Stimulated activated memory B cell treated with anti-CD40 and anti-IgM and Interleukin-4, amounts not matched to agents 10 μg/mL and 1 μg/mL and 100 μg/mL, for 72 hours (primary cell): ENCODE measurements at regions not wholly inside any gene's neighbourhood (a gene's known extent, or its start where the extent isn't known, plus 50 kb on each side); places are given as distances from the start of the nearest gene placed in this dataset.
A peak's percentile ranks its signal among the peaks of the same experiment; 100 is the strongest.
"Not testable (repeated sequence)": the region's sequence is repeated elsewhere in the genome, so short reads cannot be mapped to it uniquely, and the experiment has no call there.

ENCODE experiments used
- ATAC-seq: fragments of 150-1000 bp; cut with Tn5 transposase; 2 replicates; pipeline ENCODE4 v1.10.0; 2021
- H3K27ac Mint-ChIP-seq: one replicate; pipeline ENCODE4 v1.8.0; 2022; ENCODE audit warnings: mild to moderate bottlenecking, mixed read lengths
- H3K27me3 Mint-ChIP-seq: one replicate; pipeline ENCODE4 v1.8.0; 2022; ENCODE audit warnings: mixed read lengths
- H3K36me3 Mint-ChIP-seq: one replicate; pipeline ENCODE4 v1.8.0; 2022; ENCODE audit warnings: mixed read lengths
- H3K4me1 Mint-ChIP-seq: one replicate; pipeline ENCODE4 v1.8.0; 2022; ENCODE audit warnings: mixed read lengths
- H3K4me3 Mint-ChIP-seq: one replicate; pipeline ENCODE4 v1.8.0; 2022; ENCODE audit warnings: mild to moderate bottlenecking, moderate library complexity, mixed read lengths
- H3K9me3 Mint-ChIP-seq: one replicate; pipeline ENCODE4 v1.8.0; 2022; ENCODE audit warnings: mixed read lengths

DNA sequence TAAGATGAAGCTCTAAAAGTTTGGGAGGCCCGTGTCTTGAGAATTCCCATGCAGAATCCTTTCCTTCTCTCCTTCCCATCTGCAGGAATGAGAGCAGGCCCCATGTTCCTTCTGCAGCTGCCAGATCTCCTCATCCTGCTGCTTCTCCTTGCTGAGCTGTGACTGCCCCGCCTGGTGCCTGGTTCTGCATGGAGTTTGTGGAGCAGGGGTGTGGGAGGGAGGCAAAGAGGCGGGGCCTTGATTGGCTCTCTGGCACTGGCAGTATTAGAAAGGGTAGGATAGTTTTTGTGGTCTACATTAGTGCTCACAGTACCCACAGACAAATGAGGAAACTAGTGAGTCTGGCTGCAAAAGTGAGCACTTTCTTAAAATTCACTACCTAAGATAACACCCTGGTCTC lies 91.1 kb upstream of the CLPB start:
- no peak for ATAC-seq
- Mint-ChIP-seq H3K4me3 (no peak overlapping the region), H3K27me3 (no peaks in the 10 kb centered on the region), H3K36me3 (no peaks in the 10 kb centered on the region), H3K4me1 (peaks cover 7% of the 10 kb centered on the region), H3K27ac (no peak overlapping the region), H3K9me3 (no peaks in the 10 kb centered on the region)

DNA sequence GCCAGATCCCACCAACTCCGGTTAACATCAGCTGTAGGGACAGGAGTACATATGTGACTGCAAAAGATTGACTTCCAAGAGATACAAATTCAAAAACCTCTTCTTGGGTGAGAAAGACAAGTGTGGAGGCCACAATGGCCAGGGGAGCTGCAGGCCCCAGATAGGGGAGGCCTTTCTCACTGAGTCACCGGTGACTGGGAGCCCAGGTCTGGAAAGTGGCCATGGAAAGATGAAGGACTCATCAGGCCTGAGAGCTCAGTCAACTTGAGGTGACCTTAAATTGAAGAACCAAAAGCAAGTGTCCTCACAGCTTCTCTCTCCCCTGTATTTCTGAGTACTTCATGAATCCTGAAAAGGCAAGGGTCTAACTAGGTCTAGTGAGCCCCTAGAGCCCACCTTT lies 90.4 kb upstream of the CLPB start:
- no peak overlapping the region for H3K27ac Mint-ChIP-seq
- H3K9me3 Mint-ChIP-seq = no peaks in the 10 kb centered on the region
- no peaks in the 10 kb centered on the region for H3K36me3 Mint-ChIP-seq
- peaks cover 11% of the 10 kb centered on the region for H3K4me1 Mint-ChIP-seq
- ATAC-seq = no peak
- no peaks in the 10 kb centered on the region for H3K27me3 Mint-ChIP-seq
- H3K4me3 Mint-ChIP-seq = no peak overlapping the region

- Mint-ChIP-seq H3K36me3 (no peaks in the 10 kb centered on the region), H3K4me3 (no peak overlapping the region), H3K4me1 (peaks cover 18% of the 10 kb centered on the region), H3K9me3 (no peaks in the 10 kb centered on the region), H3K27ac (no peak overlapping the region), H3K27me3 (no peaks in the 10 kb centered on the region)
- ATAC-seq = no peak
Observed at GRCh38 chr11:72523991-72524390, 89.7 kb upstream of the CLPB start.

GRCh38 chr11:72522186-72522585 lies 87.9 kb upstream of the CLPB start:
- no peak for ATAC-seq
- no peak overlapping the region for H3K27ac Mint-ChIP-seq

GRCh38 chr11:72521664-72522063 lies 87.3 kb upstream of the CLPB start:
- ATAC-seq = no peak
- Mint-ChIP-seq H3K9me3 (no peaks in the 10 kb centered on the region), H3K4me1 (peaks cover 19% of the 10 kb centered on the region), H3K27me3 (peaks cover 2% of the 10 kb centered on the region), H3K27ac (no peak overlapping the region), H3K4me3 (no peak overlapping the region), H3K36me3 (no peaks in the 10 kb centered on the region)

More at GRCh38 chr11:72522186-72522585, 87.9 kb upstream of the CLPB start:
- H3K27me3 Mint-ChIP-seq = no peaks in the 10 kb centered on the region
- H3K4me1 Mint-ChIP-seq = peaks cover 19% of the 10 kb centered on the region
- H3K9me3 Mint-ChIP-seq = no peaks in the 10 kb centered on the region
- H3K4me3 Mint-ChIP-seq = no peak overlapping the region
- H3K36me3 Mint-ChIP-seq = no peaks in the 10 kb centered on the region

GRCh38 chr11:72520815-72521214 lies 86.5 kb upstream of the CLPB start:
- Mint-ChIP-seq H3K4me3 (no peak overlapping the region), H3K27ac (no peak overlapping the region), H3K36me3 (no peaks in the 10 kb centered on the region), H3K9me3 (no peaks in the 10 kb centered on the region), H3K27me3 (peaks cover 11% of the 10 kb centered on the region), H3K4me1 (peaks cover 19% of the 10 kb centered on the region)
- ATAC-seq = no peak

GRCh38 chr11:72519882-72520281 lies 85.6 kb upstream of the CLPB start:
- ATAC-seq, H3K4me3 Mint-ChIP-seq, H3K9me3 Mint-ChIP-seq, H3K36me3 Mint-ChIP-seq, H3K27ac Mint-ChIP-seq: not testable (repeated sequence)
- Mint-ChIP-seq H3K27me3 (peaks cover 20% of the 10 kb centered on the region), H3K4me1 (peaks cover 19% of the 10 kb centered on the region)

DNA sequence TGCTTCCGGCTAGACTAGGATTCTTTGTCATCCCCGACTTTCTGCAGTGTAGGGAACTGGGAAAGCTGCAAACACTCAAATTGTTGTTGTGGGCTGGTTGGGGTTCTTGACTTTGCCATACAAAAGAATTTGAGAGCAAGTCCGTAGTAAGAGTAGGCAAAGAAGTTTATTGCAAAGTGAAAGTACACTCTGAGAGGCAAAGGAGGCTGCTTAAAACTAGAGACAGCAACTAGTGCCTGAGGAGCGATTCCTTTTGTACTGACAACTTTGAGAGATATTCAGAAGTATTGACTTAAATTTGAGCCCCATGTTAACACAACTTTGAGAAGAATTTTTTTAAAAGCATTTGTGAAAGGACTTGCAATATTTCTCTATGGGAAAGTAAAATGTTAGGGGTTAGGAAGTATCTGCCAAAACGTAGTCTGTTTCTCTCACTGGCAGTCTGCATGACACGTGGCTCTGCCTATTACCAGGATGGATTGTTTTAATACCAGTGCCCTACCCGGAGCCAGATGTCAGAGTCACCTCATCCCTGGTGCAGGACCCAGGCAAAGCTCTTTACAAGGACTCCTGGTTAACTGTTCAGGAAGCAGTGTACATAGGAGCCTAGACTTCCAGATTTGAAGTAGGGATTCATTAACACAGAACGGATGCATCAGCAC lies 85.0 kb upstream of the CLPB start:
- no peak for ATAC-seq
- H3K4me3 Mint-ChIP-seq = peak overlapping the region; percentile 49
- peaks cover 19% of the 10 kb centered on the region for H3K4me1 Mint-ChIP-seq

DNA sequence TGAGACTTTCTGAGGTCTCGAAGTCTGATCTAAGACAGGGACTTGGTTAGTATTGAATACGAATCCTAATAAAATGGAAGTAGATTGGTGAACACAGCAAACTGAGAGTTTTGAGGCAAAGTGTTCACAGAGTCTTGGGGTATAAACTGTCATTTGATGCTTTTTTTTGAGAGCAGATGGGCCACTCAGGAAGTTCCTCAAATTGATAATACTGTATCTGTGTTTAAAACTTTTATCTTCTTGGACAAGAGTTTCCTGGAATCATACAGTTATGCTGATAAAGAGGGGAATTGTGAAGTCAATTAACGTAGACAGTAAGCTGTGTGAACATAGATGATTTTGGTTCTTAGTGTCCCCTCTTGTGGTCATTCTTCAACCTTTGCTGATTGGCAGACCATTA lies 80.0 kb upstream of the CLPB start:
- Mint-ChIP-seq H3K27me3 (peaks cover 60% of the 10 kb centered on the region), H3K4me3 (no peak overlapping the region), H3K36me3 (peaks cover 7% of the 10 kb centered on the region), H3K4me1 (peaks cover 4% of the 10 kb centered on the region), H3K9me3 (peaks cover 19% of the 10 kb centered on the region), H3K27ac (no peak overlapping the region)
- ATAC-seq = no peak

More for the DNA sequence above, 85.0 kb upstream of the CLPB start:
- Mint-ChIP-seq H3K27ac (no peak overlapping the region), H3K36me3 (no peaks in the 10 kb centered on the region), H3K9me3 (no peaks in the 10 kb centered on the region), H3K27me3 (peaks cover 25% of the 10 kb centered on the region)

DNA sequence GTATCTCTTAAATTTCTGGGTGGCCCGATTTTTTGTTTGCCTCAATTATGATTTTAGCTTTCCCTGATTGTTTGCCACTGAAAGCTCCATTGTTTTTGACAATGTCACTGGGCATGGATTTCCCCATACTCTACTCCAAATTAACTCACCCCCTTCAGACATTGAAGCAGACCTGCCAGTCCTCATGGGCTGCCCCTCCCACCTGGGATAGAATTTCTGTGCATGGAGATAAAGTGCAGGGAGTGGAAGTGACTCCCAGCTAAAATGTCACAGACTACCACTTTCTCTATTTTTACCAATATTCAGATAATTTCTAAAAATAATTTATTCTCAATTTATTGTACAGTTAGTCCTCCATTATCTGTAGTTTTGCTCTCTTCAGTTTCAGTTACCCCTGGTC lies 79.1 kb upstream of the CLPB start:
- H3K36me3 Mint-ChIP-seq = peaks cover 7% of the 10 kb centered on the region
- H3K9me3 Mint-ChIP-seq = peaks cover 19% of the 10 kb centered on the region
- no peaks in the 10 kb centered on the region for H3K4me1 Mint-ChIP-seq
- no peak overlapping the region for H3K27ac Mint-ChIP-seq
- peaks cover 60% of the 10 kb centered on the region for H3K27me3 Mint-ChIP-seq
- H3K4me3 Mint-ChIP-seq = no peak overlapping the region
- ATAC-seq = no peak

GRCh38 chr11:72512956-72513355 lies 78.6 kb upstream of the CLPB start:
- H3K4me3 Mint-ChIP-seq = no peak overlapping the region
- no peak for ATAC-seq
- H3K27me3 Mint-ChIP-seq = peaks cover 60% of the 10 kb centered on the region
- peaks cover 7% of the 10 kb centered on the region for H3K36me3 Mint-ChIP-seq
- H3K9me3 Mint-ChIP-seq = peaks cover 19% of the 10 kb centered on the region
- no peaks in the 10 kb centered on the region for H3K4me1 Mint-ChIP-seq
- H3K27ac Mint-ChIP-seq = no peak overlapping the region

DNA sequence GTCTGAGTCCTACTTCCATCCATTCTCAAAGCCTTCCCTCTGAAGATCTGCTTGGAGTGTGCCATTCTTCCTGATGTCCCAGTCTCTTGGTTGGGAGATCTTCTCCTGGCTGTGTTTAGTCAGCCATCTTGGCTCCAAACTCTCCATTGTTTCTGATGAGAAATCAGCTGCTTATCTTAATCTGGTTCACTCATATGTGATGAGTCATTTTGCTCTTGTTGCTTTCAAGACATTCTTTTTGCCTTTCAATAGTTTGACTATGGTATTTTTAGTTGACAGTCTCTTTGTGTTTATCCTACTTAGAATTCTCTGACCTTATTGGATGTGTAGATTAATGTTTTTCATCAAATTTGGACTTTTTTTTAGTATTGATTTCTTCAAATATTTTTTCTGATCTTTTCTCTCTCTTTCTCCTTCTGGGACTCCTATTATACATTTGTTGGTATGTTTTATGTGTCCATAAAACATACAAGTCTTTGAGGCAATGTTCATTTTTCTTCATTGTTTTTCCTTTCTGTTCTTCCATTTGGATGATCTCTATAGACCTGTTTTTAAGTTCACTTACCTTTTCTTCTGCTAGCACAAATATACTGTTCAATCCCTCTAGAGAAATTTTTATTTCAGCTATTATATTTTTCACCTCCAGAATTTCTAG lies 77.2 kb upstream of the CLPB start:
- Mint-ChIP-seq H3K9me3 (peaks cover 19% of the 10 kb centered on the region), H3K4me3 (no peak overlapping the region), H3K36me3 (peaks cover 7% of the 10 kb centered on the region), H3K27me3 (peaks cover 59% of the 10 kb centered on the region), H3K4me1 (no peaks in the 10 kb centered on the region), H3K27ac (no peak overlapping the region)
- ATAC-seq = no peak

- Mint-ChIP-seq H3K4me3 (no peak overlapping the region), H3K36me3 (peaks cover 7% of the 10 kb centered on the region), H3K9me3 (peaks cover 19% of the 10 kb centered on the region), H3K4me1 (no peaks in the 10 kb centered on the region), H3K27me3 (peaks cover 58% of the 10 kb centered on the region), H3K27ac (no peak overlapping the region)
- no peak for ATAC-seq
Observed at GRCh38 chr11:72507050-72507449, 72.7 kb upstream of the CLPB start.

GRCh38 chr11:72497731-72498130 lies 63.4 kb upstream of the CLPB start:
- no peak overlapping the region for H3K27ac Mint-ChIP-seq
- H3K4me3 Mint-ChIP-seq = no peak overlapping the region
- H3K27me3 Mint-ChIP-seq = peaks cover 12% of the 10 kb centered on the region
- H3K9me3 Mint-ChIP-seq = peaks cover 7% of the 10 kb centered on the region
- no peaks in the 10 kb centered on the region for H3K4me1 Mint-ChIP-seq
- no peaks in the 10 kb centered on the region for H3K36me3 Mint-ChIP-seq
- ATAC-seq = no peak

- Mint-ChIP-seq H3K27me3 (peaks cover 7% of the 10 kb centered on the region), H3K27ac (no peak overlapping the region), H3K4me1 (no peaks in the 10 kb centered on the region), H3K36me3 (no peaks in the 10 kb centered on the region), H3K4me3 (no peak overlapping the region), H3K9me3 (no peaks in the 10 kb centered on the region)
- ATAC-seq = no peak
Observed at GRCh38 chr11:72494109-72494429, 59.7 kb upstream of the CLPB start.

DNA sequence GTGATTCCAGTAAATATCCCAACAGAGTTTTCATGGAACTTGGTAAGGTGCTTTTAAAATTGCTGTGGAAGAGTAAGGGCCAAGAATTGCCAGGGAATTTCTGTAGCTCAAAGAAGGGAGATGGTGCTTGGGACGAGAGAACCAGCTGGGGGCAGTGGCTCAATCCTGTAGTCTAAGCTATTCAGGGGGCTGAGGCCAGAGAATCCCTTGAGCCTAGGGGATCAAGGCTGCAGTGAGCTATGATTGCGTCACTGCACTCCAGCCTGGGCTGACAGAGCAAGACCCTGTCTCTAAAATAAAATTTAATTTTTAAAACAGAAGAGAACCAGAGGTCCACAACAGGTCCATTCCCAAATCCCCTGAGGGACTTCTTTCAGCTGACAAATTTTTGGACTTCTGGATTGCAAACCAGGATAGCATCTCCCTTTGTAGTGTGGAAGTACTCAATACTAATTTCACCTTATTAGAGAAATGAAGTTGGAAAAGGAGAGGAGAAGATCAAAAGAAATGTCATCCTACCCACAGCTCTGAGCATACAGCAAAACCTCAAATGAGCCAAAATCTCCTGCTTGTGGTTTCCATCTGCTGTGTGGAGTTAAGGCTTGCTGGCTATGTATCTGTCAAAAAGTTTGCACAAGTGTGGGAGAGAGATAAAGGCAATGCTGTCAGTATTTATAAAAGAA lies 59.2 kb upstream of the CLPB start:
- H3K27ac Mint-ChIP-seq = no peak overlapping the region
- H3K4me3 Mint-ChIP-seq = no peak overlapping the region
- no peaks in the 10 kb centered on the region for H3K4me1 Mint-ChIP-seq
- no peak for ATAC-seq
- H3K27me3 Mint-ChIP-seq = peaks cover 9% of the 10 kb centered on the region
- no peaks in the 10 kb centered on the region for H3K36me3 Mint-ChIP-seq
- H3K9me3 Mint-ChIP-seq = no peaks in the 10 kb centered on the region
